Neural progenitor cell (in vitro differentiated cells): ENCODE measurements at regions not wholly inside any gene's neighbourhood (a gene's known extent, or its start where the extent isn't known, plus 50 kb on each side); places are given as distances from the start of the nearest gene placed in this dataset.

Source experiments
- DNase-seq: peaks from one replicate; pipeline ENCODE4 v3.0.0-alpha.2; 2016; ENCODE audit warnings: low spot score
- H2AFZ ChIP-seq: fragments of 200-600 bp; sonication (generic); replicated peaks from 2 replicates; pipeline ENCODE4 v1.6.1; 2016; ENCODE audit warnings: antibody characterized with exemption
- H3F3A ChIP-seq: fragments of 200-600 bp; sonication (generic); 2 replicates; pipeline ENCODE4 v1.6.1; 2016; ENCODE audit warnings: antibody characterized with exemption, low read depth
- H3K27ac ChIP-seq: fragments of 200-600 bp; sonication (generic); 2 replicates; pipeline ENCODE4 v1.5.1; 2016; ENCODE audit warnings: mild to moderate bottlenecking
- H3K27me3 ChIP-seq: fragments of 200-600 bp; sonication (generic); 2 replicates; pipeline ENCODE4 v1.6.1; 2016; ENCODE audit warnings: mild to moderate bottlenecking, moderate library complexity
- H3K36me3 ChIP-seq: fragments of 200-600 bp; sonication (generic); 2 replicates; pipeline ENCODE4 v1.5.1; 2016
- H3K4me1 ChIP-seq: fragments of 200-600 bp; sonication (generic); 2 replicates; pipeline ENCODE4 v1.6.1; 2016; ENCODE audit warnings: mixed run types
- H3K4me2 ChIP-seq: fragments of 200-600 bp; sonication (generic); 2 replicates; pipeline ENCODE4 v1.6.1; 2016
- H3K4me3 ChIP-seq: fragments of 200-600 bp; sonication (generic); 2 replicates; pipeline ENCODE4 v1.5.1; 2016
- H3K79me2 ChIP-seq: fragments of 200-600 bp; sonication (generic); 2 replicates; pipeline ENCODE4 v1.6.1; 2016; ENCODE audit warnings: low read depth
- H3K9ac ChIP-seq: fragments of 200-600 bp; sonication (generic); 2 replicates; pipeline ENCODE4 v1.6.1; 2016
- H3K9me3 ChIP-seq: fragments of 200-600 bp; sonication (generic); 2 replicates; pipeline ENCODE4 v1.5.1; 2016; ENCODE audit warnings: low read depth
- H4K20me1 ChIP-seq: fragments of 200-600 bp; sonication (generic); 2 replicates; pipeline ENCODE4 v1.6.1; 2016; ENCODE audit warnings: low read depth
- H3K27ac Mint-ChIP-seq: 3 replicates; pipeline ENCODE4 v1.8.0; 2021; ENCODE audit warnings: mixed read lengths
- H3K27me3 Mint-ChIP-seq: 2 replicates; pipeline ENCODE4 v1.8.0; 2022; ENCODE audit warnings: low read depth, mild to moderate bottlenecking, inconsistent platforms, moderate library complexity, mixed read lengths; ENCODE audit not compliant: insufficient read depth
- H3K36me3 Mint-ChIP-seq: 3 replicates; pipeline ENCODE4 v1.8.0; 2021; ENCODE audit warnings: mixed read lengths
- H3K4me1 Mint-ChIP-seq: 3 replicates; pipeline ENCODE4 v1.8.0; 2021; ENCODE audit warnings: mixed read lengths
- H3K4me3 Mint-ChIP-seq: 3 replicates; pipeline ENCODE4 v1.8.0; 2021; ENCODE audit warnings: mild to moderate bottlenecking, moderate library complexity, mixed read lengths
- H3K9me3 Mint-ChIP-seq: 3 replicates; pipeline ENCODE4 v1.8.0; 2020; ENCODE audit warnings: mixed read lengths
- CTCF ChIP-seq: fragments of 200-600 bp; sonication (generic); IDR thresholded peaks from 2 replicates; pipeline ENCODE4 v1.5.1; 2017; ENCODE audit warnings: antibody characterized with exemption, mild to moderate bottlenecking
- EZH2 ChIP-seq: fragments of 200-600 bp; sonication (generic); IDR thresholded peaks from 2 replicates; pipeline ENCODE4 v1.6.1; 2017; ENCODE audit warnings: antibody characterized with exemption, mild to moderate bottlenecking, moderate library complexity
- EZH2phosphoT487 ChIP-seq: fragments of 200-600 bp; sonication (generic); IDR thresholded peaks from 2 replicates; pipeline ENCODE4 v1.6.1; 2017; ENCODE audit warnings: antibody characterized with exemption

DNA sequence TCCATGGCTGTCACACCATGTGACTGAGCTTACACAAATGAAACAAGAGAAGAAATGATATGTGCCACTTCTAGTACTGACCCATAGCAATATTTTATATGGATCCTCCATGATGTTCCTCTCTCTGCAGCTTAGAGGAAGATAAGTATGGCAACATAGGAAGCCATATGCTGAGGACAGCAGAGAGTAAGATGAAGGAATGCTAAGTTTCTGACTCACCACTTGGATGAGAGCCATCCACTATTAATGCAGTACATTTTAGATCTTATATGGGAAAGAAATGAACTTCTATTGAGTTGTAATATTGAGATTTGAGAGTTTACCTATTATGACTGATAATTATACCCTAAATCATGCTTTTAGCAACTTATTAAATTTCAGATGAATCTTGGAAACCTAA lies 386.9 kb upstream of the MAOA start:
- Mint-ChIP-seq H3K9me3 (peaks cover 9% of the 10 kb centered on the region), H3K36me3 (no peaks in the 10 kb centered on the region), H3K27me3 (peaks cover 2% of the 10 kb centered on the region), H3K4me1 (no peaks in the 10 kb centered on the region), H3K4me3 (no peak overlapping the region), H3K27ac (no peak overlapping the region)
- H2AFZ ChIP-seq = peak overlapping the region; percentile 8
- TF ChIP-seq EZH2phosphoT487 (no peak), EZH2 (no peak), CTCF (no peak)
- no peaks in the 10 kb centered on the region for H4K20me1 ChIP-seq
- no peak overlapping the region for H3K4me2 ChIP-seq
- no peaks in the 10 kb centered on the region for H3K4me1 ChIP-seq
- DNase-seq = no peak
- no peaks in the 10 kb centered on the region for H3K79me2 ChIP-seq
- no peaks in the 10 kb centered on the region for H3F3A ChIP-seq
- no peak overlapping the region for H3K27ac ChIP-seq
- H3K27me3 ChIP-seq = no peaks in the 10 kb centered on the region
- H3K4me3 ChIP-seq = no peak overlapping the region
- H3K9me3 ChIP-seq = no peaks in the 10 kb centered on the region
- H3K9ac ChIP-seq = no peak overlapping the region
- no peaks in the 10 kb centered on the region for H3K36me3 ChIP-seq

DNA sequence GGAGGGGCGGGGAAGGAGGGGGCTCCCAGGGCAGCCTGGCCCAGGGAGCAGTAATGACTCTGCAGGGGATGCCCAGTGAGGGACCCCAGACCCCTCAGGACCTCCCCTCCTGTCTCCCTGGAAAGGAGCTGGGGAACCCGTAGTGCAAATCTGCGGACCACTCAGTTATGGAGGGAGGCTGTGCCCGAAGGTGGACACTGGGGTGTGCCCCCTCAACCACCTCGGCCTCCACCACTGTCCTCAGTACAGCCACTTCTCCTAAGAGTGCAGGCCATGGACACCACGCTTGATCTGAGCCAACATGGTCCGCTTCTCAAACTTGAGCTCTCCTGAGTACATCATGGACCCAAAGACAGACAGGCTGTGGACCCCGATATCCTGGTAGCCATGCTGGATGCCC lies 378.2 kb upstream of the MAOA start:
- Histone ChIP-seq H3F3A (no peaks in the 10 kb centered on the region), H3K9me3 (no peaks in the 10 kb centered on the region), H3K79me2 (no peaks in the 10 kb centered on the region), H3K4me2 (no peak overlapping the region), H3K27me3 (no peaks in the 10 kb centered on the region), H3K27ac (no peak overlapping the region), H3K4me3 (no peak overlapping the region), H2AFZ (no peak overlapping the region), H4K20me1 (no peaks in the 10 kb centered on the region), H3K4me1 (no peaks in the 10 kb centered on the region), H3K9ac (no peak overlapping the region), H3K36me3 (no peaks in the 10 kb centered on the region)
- no peak for TF ChIP-seq CTCF
- no peak for TF ChIP-seq EZH2phosphoT487
- no peak for TF ChIP-seq EZH2
- Mint-ChIP-seq H3K9me3 (peaks cover 20% of the 10 kb centered on the region), H3K4me1 (no peaks in the 10 kb centered on the region), H3K4me3 (no peak overlapping the region), H3K36me3 (no peaks in the 10 kb centered on the region), H3K27me3 (peaks cover 4% of the 10 kb centered on the region), H3K27ac (no peak overlapping the region)
- DNase-seq = no peak

DNA sequence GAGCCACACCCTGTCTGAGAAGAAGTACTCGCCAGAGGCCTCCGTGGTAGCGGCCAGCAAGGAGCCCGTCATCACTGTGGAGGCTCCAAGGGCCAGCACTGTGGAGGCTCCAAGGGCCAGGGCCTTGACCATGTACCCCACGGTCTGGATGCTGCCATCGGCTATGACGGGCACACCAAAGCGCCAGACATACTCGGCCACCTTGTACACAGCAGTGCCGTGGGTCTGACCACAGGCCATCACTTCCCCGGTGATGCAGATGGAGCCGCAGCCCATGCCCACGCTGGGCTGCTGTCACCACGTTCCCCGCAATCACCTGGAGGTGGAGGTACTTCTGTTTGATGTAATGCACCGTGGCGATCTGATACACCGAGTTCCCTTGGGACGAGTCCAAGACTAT lies 377.7 kb upstream of the MAOA start:
- Histone ChIP-seq H2AFZ (no peak overlapping the region), H3K27me3 (no peaks in the 10 kb centered on the region), H3K9ac (no peak overlapping the region), H3K9me3 (no peaks in the 10 kb centered on the region), H3K79me2 (no peaks in the 10 kb centered on the region), H3F3A (no peaks in the 10 kb centered on the region), H4K20me1 (no peaks in the 10 kb centered on the region), H3K4me1 (no peaks in the 10 kb centered on the region), H3K36me3 (no peaks in the 10 kb centered on the region), H3K4me2 (no peak overlapping the region), H3K4me3 (no peak overlapping the region), H3K27ac (no peak overlapping the region)
- Mint-ChIP-seq H3K36me3 (no peaks in the 10 kb centered on the region), H3K9me3 (peaks cover 20% of the 10 kb centered on the region), H3K27me3 (peaks cover 4% of the 10 kb centered on the region), H3K27ac (no peak overlapping the region), H3K4me1 (no peaks in the 10 kb centered on the region), H3K4me3 (no peak overlapping the region)
- no peak for TF ChIP-seq EZH2
- no peak for TF ChIP-seq CTCF
- TF ChIP-seq EZH2phosphoT487 = no peak
- DNase-seq = no peak

DNA sequence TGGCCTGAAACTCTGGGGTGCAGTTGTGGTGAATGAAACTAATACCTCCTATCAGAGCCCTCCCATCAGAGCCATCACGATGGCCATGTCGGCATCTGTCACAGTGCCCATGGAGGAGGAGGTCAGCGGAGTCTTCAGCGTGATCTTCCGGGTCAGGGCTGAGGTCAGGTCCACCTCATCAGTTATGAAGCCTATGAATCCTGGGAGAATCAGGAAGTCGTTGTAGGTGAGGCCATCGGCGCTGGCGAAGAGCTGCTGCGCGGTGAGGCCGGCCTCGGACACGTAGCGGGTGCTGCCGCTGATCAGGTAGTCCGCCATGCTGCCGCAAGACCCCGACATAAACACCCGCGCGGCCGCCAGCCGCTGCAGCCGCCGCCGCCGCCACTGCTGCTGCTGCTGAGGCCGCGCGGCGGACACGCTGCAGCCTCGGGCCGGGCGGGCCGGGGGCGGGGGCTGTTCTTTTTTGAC lies 376.7 kb upstream of the MAOA start:
- no peaks in the 10 kb centered on the region for H3K9me3 ChIP-seq
- DNase-seq = no peak
- H3K27me3 ChIP-seq = no peaks in the 10 kb centered on the region
- H3K27me3 Mint-ChIP-seq = peaks cover 4% of the 10 kb centered on the region
- H3K4me3 ChIP-seq = no peak overlapping the region
- H3K9ac ChIP-seq = no peak overlapping the region
- H3F3A ChIP-seq = no peaks in the 10 kb centered on the region
- H3K9me3 Mint-ChIP-seq = peaks cover 16% of the 10 kb centered on the region
- H3K79me2 ChIP-seq = no peaks in the 10 kb centered on the region
- no peaks in the 10 kb centered on the region for H3K36me3 Mint-ChIP-seq
- no peak overlapping the region for H3K27ac Mint-ChIP-seq
- no peak overlapping the region for H3K4me2 ChIP-seq
- no peak overlapping the region for H3K27ac ChIP-seq
- H3K4me1 Mint-ChIP-seq = no peaks in the 10 kb centered on the region
- TF ChIP-seq CTCF (no peak), EZH2phosphoT487 (no peak), EZH2 (no peak)
- H3K4me3 Mint-ChIP-seq = no peak overlapping the region
- H2AFZ ChIP-seq = no peak overlapping the region
- H4K20me1 ChIP-seq = no peaks in the 10 kb centered on the region
- no peaks in the 10 kb centered on the region for H3K4me1 ChIP-seq
- no peaks in the 10 kb centered on the region for H3K36me3 ChIP-seq
